GM12878 (cell line): ENCODE measurements at regions not wholly inside any gene's neighbourhood (a gene's known extent, or its start where the extent isn't known, plus 50 kb on each side); places are given as distances from the start of the nearest gene placed in this dataset.

Experiments
- ETV6 ChIP-seq, 2 experiments: fragments of 450-650 bp in 1 of 2; IDR thresholded peaks in 1 of 2; conservative IDR thresholded peaks in 1 of 2; 2 replicates each; pipeline ENCODE4 v1.6.1; 2014; ENCODE audit warnings: antibody characterized with exemption in 1 of 2, borderline replicate concordance in 1 of 2, low read depth in 1 of 2, mild to moderate bottlenecking in 1 of 2, moderate library complexity in 1 of 2
- FOXM1 ChIP-seq: IDR thresholded peaks from 2 replicates; pipeline ENCODE4 v1.6.1; 2012; ENCODE audit warnings: low read depth, mild to moderate bottlenecking, inconsistent platforms, low read length, moderate library complexity
- MTA2 ChIP-seq: fragments of 450-650 bp; IDR thresholded peaks from 2 replicates; pipeline ENCODE4 v1.6.1; 2016; ENCODE audit warnings: low read depth, mild to moderate bottlenecking, moderate library complexity
- MYB ChIP-seq: fragments of 150-350 bp; IDR thresholded peaks from 2 replicates; pipeline ENCODE4 v1.6.1; 2014; ENCODE audit warnings: mild to moderate bottlenecking, low read depth, low read length, borderline replicate concordance
- MYC ChIP-seq: IDR thresholded peaks from 2 replicates; pipeline ENCODE4 v1.6.1; 2011; ENCODE audit warnings: mild to moderate bottlenecking, low read length, moderate library complexity, inconsistent platforms; ENCODE audit not compliant: insufficient read depth, insufficient replicate concordance, insufficient read length, severe bottlenecking
- NBN ChIP-seq: fragments of 450-650 bp; IDR thresholded peaks from 2 replicates; pipeline ENCODE4 v1.6.1; 2016
- PML ChIP-seq: IDR thresholded peaks from 2 replicates; pipeline ENCODE4 v1.6.1; 2012; ENCODE audit warnings: low read length, inconsistent platforms
- POLR2A ChIP-seq: IDR thresholded peaks from 2 replicates; pipeline ENCODE4 v1.6.1; 2011; ENCODE audit warnings: low read depth, mild to moderate bottlenecking, low read length
- SMC3 ChIP-seq: IDR thresholded peaks from 2 replicates; pipeline ENCODE4 v1.6.1; 2011; ENCODE audit warnings: low read length, improper control_type of control experiment, borderline replicate concordance
- SRF ChIP-seq, 2 experiments: IDR thresholded peaks; 2 replicates each; pipeline ENCODE4 v1.6.1; 2011; ENCODE audit warnings: low read depth in 2 of 2, low read length in 2 of 2, mild to moderate bottlenecking in 1 of 2, moderate library complexity in 1 of 2
- TARDBP ChIP-seq: IDR thresholded peaks from 2 replicates; pipeline ENCODE4 v1.6.1; 2016; ENCODE audit warnings: borderline replicate concordance
- WRNIP1 ChIP-seq: IDR thresholded peaks from 2 replicates; pipeline ENCODE4 v1.6.1; 2011; ENCODE audit warnings: low read depth, low read length, improper control_type of control experiment, borderline replicate concordance
- YY1 ChIP-seq: IDR thresholded peaks from 2 replicates; pipeline ENCODE4 v1.6.1; 2011; ENCODE audit warnings: low read depth, mild to moderate bottlenecking, low read length
- TF ChIP-seq, protein P1 (sequence below): fragments of 450-650 bp; IDR thresholded peaks from 2 replicates; pipeline ENCODE4 v1.6.1; 2016; ENCODE audit warnings: mild to moderate bottlenecking
- TF ChIP-seq, protein P2 (sequence below): fragments of 450-650 bp; IDR thresholded peaks from 2 replicates; pipeline ENCODE4 v1.6.1; 2016; ENCODE audit warnings: mild to moderate bottlenecking, moderate library complexity, borderline replicate concordance
- TF ChIP-seq, protein P3 (sequence below): fragments of 450-650 bp; formaldehyde crosslinking; IDR thresholded peaks from 2 replicates; pipeline ENCODE4 v1.4.0; 2020; ENCODE audit warnings: mild to moderate bottlenecking, moderate library complexity
- TF ChIP-seq, protein P4 (sequence below): fragments of 450-650 bp; conservative IDR thresholded peaks from 2 replicates; pipeline ENCODE4 v1.6.1; 2017; ENCODE audit warnings: mild to moderate bottlenecking, moderate library complexity
- TF ChIP-seq, protein P5 (sequence below): IDR thresholded peaks from 2 replicates; pipeline ENCODE4 v1.6.1; 2012; ENCODE audit warnings: low read depth, low read length, improper control_type of control experiment

DNA sequence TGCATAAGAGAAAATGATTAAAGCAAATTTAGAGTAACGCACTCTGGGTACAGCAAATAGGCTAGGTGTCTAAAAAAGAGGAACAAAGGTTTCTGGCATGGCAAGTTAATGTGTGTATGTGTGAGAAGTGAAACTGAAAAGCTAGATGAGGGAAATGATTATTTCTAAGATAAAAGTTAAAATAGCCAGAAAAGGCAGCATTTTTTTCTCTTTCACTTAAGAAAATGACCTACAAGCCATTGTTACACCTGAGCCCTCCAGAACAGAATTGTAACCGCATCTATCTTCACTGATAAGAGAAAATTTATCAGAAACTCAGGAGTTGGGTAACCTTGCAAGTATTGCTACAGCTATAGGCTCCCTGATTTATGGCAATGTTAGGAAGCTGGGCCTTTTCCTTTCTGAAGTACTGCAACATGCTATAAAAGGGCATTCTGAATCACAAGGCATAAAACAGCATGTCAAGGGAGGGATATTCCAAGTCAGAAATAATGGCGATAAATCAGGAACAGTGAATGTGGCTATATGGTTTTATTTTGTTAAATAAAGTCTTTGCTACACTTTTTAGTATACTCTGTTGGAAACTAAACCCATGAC, 395.3 kb downstream of the TBC1D32 start (continued):
- TF ChIP-seq, protein P1, sequence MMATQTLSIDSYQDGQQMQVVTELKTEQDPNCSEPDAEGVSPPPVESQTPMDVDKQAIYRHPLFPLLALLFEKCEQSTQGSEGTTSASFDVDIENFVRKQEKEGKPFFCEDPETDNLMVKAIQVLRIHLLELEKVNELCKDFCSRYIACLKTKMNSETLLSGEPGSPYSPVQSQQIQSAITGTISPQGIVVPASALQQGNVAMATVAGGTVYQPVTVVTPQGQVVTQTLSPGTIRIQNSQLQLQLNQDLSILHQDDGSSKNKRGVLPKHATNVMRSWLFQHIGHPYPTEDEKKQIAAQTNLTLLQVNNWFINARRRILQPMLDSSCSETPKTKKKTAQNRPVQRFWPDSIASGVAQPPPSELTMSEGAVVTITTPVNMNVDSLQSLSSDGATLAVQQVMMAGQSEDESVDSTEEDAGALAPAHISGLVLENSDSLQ: no peak
- TF ChIP-seq WRNIP1: no peak
- no peak for TF ChIP-seq MYC
- TF ChIP-seq YY1: no peak
- TF ChIP-seq, protein P2, sequence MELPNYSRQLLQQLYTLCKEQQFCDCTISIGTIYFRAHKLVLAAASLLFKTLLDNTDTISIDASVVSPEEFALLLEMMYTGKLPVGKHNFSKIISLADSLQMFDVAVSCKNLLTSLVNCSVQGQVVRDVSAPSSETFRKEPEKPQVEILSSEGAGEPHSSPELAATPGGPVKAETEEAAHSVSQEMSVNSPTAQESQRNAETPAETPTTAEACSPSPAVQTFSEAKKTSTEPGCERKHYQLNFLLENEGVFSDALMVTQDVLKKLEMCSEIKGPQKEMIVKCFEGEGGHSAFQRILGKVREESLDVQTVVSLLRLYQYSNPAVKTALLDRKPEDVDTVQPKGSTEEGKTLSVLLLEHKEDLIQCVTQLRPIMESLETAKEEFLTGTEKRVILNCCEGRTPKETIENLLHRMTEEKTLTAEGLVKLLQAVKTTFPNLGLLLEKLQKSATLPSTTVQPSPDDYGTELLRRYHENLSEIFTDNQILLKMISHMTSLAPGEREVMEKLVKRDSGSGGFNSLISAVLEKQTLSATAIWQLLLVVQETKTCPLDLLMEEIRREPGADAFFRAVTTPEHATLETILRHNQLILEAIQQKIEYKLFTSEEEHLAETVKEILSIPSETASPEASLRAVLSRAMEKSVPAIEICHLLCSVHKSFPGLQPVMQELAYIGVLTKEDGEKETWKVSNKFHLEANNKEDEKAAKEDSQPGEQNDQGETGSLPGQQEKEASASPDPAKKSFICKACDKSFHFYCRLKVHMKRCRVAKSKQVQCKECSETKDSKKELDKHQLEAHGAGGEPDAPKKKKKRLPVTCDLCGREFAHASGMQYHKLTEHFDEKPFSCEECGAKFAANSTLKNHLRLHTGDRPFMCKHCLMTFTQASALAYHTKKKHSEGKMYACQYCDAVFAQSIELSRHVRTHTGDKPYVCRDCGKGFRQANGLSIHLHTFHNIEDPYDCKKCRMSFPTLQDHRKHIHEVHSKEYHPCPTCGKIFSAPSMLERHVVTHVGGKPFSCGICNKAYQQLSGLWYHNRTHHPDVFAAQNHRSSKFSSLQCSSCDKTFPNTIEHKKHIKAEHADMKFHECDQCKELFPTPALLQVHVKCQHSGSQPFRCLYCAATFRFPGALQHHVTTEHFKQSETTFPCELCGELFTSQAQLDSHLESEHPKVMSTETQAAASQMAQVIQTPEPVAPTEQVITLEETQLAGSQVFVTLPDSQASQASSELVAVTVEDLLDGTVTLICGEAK: no peak; the same call in 1 of the 2 replicates
- TF ChIP-seq ETV6 (conservative IDR thresholded peaks at IDR 0.05 in 1 of 2, IDR thresholded peaks at IDR 0.05 in 1 of 2; ENCODE audit: borderline replicate concordance in 1 of 2, low read depth in 1 of 2): no peak
- TF ChIP-seq MTA2: peak; percentile 95
- no peak for TF ChIP-seq SMC3
- no peak for TF ChIP-seq TARDBP
- TF ChIP-seq, protein P3, sequence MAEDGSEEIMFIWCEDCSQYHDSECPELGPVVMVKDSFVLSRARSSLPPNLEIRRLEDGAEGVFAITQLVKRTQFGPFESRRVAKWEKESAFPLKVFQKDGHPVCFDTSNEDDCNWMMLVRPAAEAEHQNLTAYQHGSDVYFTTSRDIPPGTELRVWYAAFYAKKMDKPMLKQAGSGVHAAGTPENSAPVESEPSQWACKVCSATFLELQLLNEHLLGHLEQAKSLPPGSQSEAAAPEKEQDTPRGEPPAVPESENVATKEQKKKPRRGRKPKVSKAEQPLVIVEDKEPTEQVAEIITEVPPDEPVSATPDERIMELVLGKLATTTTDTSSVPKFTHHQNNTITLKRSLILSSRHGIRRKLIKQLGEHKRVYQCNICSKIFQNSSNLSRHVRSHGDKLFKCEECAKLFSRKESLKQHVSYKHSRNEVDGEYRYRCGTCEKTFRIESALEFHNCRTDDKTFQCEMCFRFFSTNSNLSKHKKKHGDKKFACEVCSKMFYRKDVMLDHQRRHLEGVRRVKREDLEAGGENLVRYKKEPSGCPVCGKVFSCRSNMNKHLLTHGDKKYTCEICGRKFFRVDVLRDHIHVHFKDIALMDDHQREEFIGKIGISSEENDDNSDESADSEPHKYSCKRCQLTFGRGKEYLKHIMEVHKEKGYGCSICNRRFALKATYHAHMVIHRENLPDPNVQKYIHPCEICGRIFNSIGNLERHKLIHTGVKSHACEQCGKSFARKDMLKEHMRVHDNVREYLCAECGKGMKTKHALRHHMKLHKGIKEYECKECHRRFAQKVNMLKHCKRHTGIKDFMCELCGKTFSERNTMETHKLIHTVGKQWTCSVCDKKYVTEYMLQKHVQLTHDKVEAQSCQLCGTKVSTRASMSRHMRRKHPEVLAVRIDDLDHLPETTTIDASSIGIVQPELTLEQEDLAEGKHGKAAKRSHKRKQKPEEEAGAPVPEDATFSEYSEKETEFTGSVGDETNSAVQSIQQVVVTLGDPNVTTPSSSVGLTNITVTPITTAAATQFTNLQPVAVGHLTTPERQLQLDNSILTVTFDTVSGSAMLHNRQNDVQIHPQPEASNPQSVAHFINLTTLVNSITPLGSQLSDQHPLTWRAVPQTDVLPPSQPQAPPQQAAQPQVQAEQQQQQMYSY: no peak
- TF ChIP-seq, protein P4, sequence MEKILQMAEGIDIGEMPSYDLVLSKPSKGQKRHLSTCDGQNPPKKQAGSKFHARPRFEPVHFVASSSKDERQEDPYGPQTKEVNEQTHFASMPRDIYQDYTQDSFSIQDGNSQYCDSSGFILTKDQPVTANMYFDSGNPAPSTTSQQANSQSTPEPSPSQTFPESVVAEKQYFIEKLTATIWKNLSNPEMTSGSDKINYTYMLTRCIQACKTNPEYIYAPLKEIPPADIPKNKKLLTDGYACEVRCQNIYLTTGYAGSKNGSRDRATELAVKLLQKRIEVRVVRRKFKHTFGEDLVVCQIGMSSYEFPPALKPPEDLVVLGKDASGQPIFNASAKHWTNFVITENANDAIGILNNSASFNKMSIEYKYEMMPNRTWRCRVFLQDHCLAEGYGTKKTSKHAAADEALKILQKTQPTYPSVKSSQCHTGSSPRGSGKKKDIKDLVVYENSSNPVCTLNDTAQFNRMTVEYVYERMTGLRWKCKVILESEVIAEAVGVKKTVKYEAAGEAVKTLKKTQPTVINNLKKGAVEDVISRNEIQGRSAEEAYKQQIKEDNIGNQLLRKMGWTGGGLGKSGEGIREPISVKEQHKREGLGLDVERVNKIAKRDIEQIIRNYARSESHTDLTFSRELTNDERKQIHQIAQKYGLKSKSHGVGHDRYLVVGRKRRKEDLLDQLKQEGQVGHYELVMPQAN: no peak
- no peak for TF ChIP-seq FOXM1
- TF ChIP-seq PML: no peak
- TF ChIP-seq POLR2A: no peak
- TF ChIP-seq, protein P5, sequence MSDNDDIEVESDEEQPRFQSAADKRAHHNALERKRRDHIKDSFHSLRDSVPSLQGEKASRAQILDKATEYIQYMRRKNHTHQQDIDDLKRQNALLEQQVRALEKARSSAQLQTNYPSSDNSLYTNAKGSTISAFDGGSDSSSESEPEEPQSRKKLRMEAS: no peak
- no peak for TF ChIP-seq SRF (IDR thresholded peaks at IDR 0.05; ENCODE audit: low read depth in 2 of 2, low read length in 2 of 2)
- 0 out of 2 replicates have a peak, but pooled peaks have one; percentile 54 for TF ChIP-seq NBN
- no peak for TF ChIP-seq MYB
